ENCODE measurements at regions not wholly inside any gene's neighbourhood (a gene's known extent, or its start where the extent isn't known, plus 50 kb on each side); places are given as distances from the start of the nearest gene placed in this dataset.

- TF ChIP-seq SIN3A (IDR thresholded peaks at IDR 0.05; ENCODE audit: borderline replicate concordance, insufficient read depth, low read length) (no peak), REST (IDR thresholded peaks at IDR 0.05; ENCODE audit: insufficient read depth in 1 of 2, low read depth in 2 of 2, low read length in 2 of 2) (no peak), POLR2AphosphoS5 (IDR thresholded peaks at IDR 0.05; ENCODE audit: low read depth, low read length) (no peak), TAF1 (IDR thresholded peaks at IDR 0.05; ENCODE audit: borderline replicate concordance, insufficient read depth, low read length) (no peak), FOXP2 (optimal IDR thresholded peaks at IDR 0.05; ENCODE audit: borderline replicate concordance, extremely low read depth, extremely low read length, insufficient read depth) (no peak)
Observed at GRCh38 chr3:74328435-74328834, 286.0 kb downstream of the CNTN3 start.

GRCh38 chr3:74315291-74315690 is 299.2 kb downstream of the CNTN3 start:
- TF ChIP-seq REST (IDR thresholded peaks at IDR 0.05; ENCODE audit: insufficient read depth in 1 of 2, low read depth in 2 of 2, low read length in 2 of 2) (no peak), FOXP2 (optimal IDR thresholded peaks at IDR 0.05; ENCODE audit: borderline replicate concordance, extremely low read depth, extremely low read length, insufficient read depth) (no peak), SIN3A (IDR thresholded peaks at IDR 0.05; ENCODE audit: borderline replicate concordance, insufficient read depth, low read length) (no peak), POLR2AphosphoS5 (IDR thresholded peaks at IDR 0.05; ENCODE audit: low read depth, low read length) (no peak), TAF1 (IDR thresholded peaks at IDR 0.05; ENCODE audit: borderline replicate concordance, insufficient read depth, low read length) (no peak)

- TF ChIP-seq TAF1 (IDR thresholded peaks at IDR 0.05; ENCODE audit: borderline replicate concordance, insufficient read depth, low read length) (no peak), POLR2AphosphoS5 (IDR thresholded peaks at IDR 0.05; ENCODE audit: low read depth, low read length) (no peak), REST (IDR thresholded peaks at IDR 0.05; ENCODE audit: insufficient read depth in 1 of 2, low read depth in 2 of 2, low read length in 2 of 2) (no peak), FOXP2 (optimal IDR thresholded peaks at IDR 0.05; ENCODE audit: borderline replicate concordance, extremely low read depth, extremely low read length, insufficient read depth) (no peak), SIN3A (IDR thresholded peaks at IDR 0.05; ENCODE audit: borderline replicate concordance, insufficient read depth, low read length) (no peak)
Observed at GRCh38 chr3:74314696-74315095, 299.8 kb downstream of the CNTN3 start.

- TF ChIP-seq SIN3A (IDR thresholded peaks at IDR 0.05; ENCODE audit: borderline replicate concordance, insufficient read depth, low read length) (no peak), FOXP2 (optimal IDR thresholded peaks at IDR 0.05; ENCODE audit: borderline replicate concordance, extremely low read depth, extremely low read length, insufficient read depth) (no peak)
Observed at GRCh38 chr3:74309716-74310115, 304.7 kb downstream of the CNTN3 start.

GRCh38 chr3:74304424-74304823 is 310.0 kb downstream of the CNTN3 start:
- no peak for TF ChIP-seq REST (IDR thresholded peaks at IDR 0.05; ENCODE audit: insufficient read depth in 1 of 2, low read depth in 2 of 2, low read length in 2 of 2)
- TF ChIP-seq SIN3A (IDR thresholded peaks at IDR 0.05; ENCODE audit: borderline replicate concordance, insufficient read depth, low read length) = no peak
- TF ChIP-seq POLR2AphosphoS5 (IDR thresholded peaks at IDR 0.05; ENCODE audit: low read depth, low read length) = no peak
- TF ChIP-seq FOXP2 (optimal IDR thresholded peaks at IDR 0.05; ENCODE audit: borderline replicate concordance, extremely low read depth, extremely low read length, insufficient read depth) = no peak
- no peak for TF ChIP-seq TAF1 (IDR thresholded peaks at IDR 0.05; ENCODE audit: borderline replicate concordance, insufficient read depth, low read length)

Measured in PFSK-1 (cell line).